HepG2 (cell line): ENCODE measurements at regions not wholly inside any gene's neighbourhood (a gene's known extent, or its start where the extent isn't known, plus 50 kb on each side); places are given as distances from the start of the nearest gene placed in this dataset.

Experiments used
- GABPB1 ChIP-seq: IDR thresholded peaks from 2 replicates; pipeline ENCODE4 v1.6.1; 2016; ENCODE audit warnings: mild to moderate bottlenecking, missing genetic modification reagents, moderate library complexity, missing compliant biosample characterization
- GFI1 ChIP-seq: sonication (generic); formaldehyde crosslinking; IDR thresholded peaks from 2 replicates; pipeline ENCODE4 v1.5.0; 2020; ENCODE audit warnings: missing genetic modification reagents, mild to moderate bottlenecking, borderline replicate concordance
- HIVEP1 ChIP-seq: sonication (generic); formaldehyde crosslinking; IDR thresholded peaks from 2 replicates; pipeline ENCODE4 v1.4.0; 2020; ENCODE audit warnings: mild to moderate bottlenecking, missing genetic modification reagents
- KIAA2018 ChIP-seq: sonication (generic); formaldehyde crosslinking; IDR thresholded peaks from 2 replicates; pipeline ENCODE4 v1.5.0; 2020; ENCODE audit warnings: mild to moderate bottlenecking, missing genetic modification reagents, borderline replicate concordance
- NR0B2 ChIP-seq: sonication (generic); formaldehyde crosslinking; IDR thresholded peaks from 2 replicates; pipeline ENCODE4 v1.4.0; 2020; ENCODE audit warnings: mild to moderate bottlenecking, missing genetic modification reagents
- TBL1XR1 ChIP-seq: fragments of 150-350 bp; IDR thresholded peaks from 2 replicates; pipeline ENCODE4 v1.6.1; 2014; ENCODE audit warnings: borderline replicate concordance, low read length; ENCODE audit not compliant: partially characterized antibody
- ZMYM2 ChIP-seq: sonication (generic); formaldehyde crosslinking; IDR thresholded peaks from 2 replicates; pipeline ENCODE4 v1.8.0; 2022; ENCODE audit warnings: mild to moderate bottlenecking, missing genetic modification reagents
- ZNF12 ChIP-seq: sonication (generic); formaldehyde crosslinking; IDR thresholded peaks from 2 replicates; pipeline ENCODE4 v1.5.0; 2020; ENCODE audit warnings: missing genetic modification reagents
- ZNF598 ChIP-seq: sonication (generic); formaldehyde crosslinking; IDR thresholded peaks from 2 replicates; pipeline ENCODE4 v1.5.1; 2020; ENCODE audit warnings: mild to moderate bottlenecking, missing genetic modification reagents, borderline replicate concordance
- ZNF883 ChIP-seq: sonication (generic); formaldehyde crosslinking; IDR thresholded peaks from 2 replicates; pipeline ENCODE4 v1.5.1; 2020; ENCODE audit warnings: mild to moderate bottlenecking, missing genetic modification reagents; ENCODE audit errors: not compliant biosample characterization
- TF ChIP-seq, protein P1 (sequence below): sonication (generic); formaldehyde crosslinking; IDR thresholded peaks from 2 replicates; pipeline ENCODE4 v1.4.0; 2020; ENCODE audit warnings: missing genetic modification reagents, borderline replicate concordance
- TF ChIP-seq, protein P2 (sequence below): sonication (generic); formaldehyde crosslinking; IDR thresholded peaks from 2 replicates; pipeline ENCODE4 v1.4.0; 2020; ENCODE audit warnings: missing genetic modification reagents

GRCh38 chr1:232696466-232696865, 66.5 kb upstream of the SIPA1L2 start (continued):
- TF ChIP-seq, protein P1, sequence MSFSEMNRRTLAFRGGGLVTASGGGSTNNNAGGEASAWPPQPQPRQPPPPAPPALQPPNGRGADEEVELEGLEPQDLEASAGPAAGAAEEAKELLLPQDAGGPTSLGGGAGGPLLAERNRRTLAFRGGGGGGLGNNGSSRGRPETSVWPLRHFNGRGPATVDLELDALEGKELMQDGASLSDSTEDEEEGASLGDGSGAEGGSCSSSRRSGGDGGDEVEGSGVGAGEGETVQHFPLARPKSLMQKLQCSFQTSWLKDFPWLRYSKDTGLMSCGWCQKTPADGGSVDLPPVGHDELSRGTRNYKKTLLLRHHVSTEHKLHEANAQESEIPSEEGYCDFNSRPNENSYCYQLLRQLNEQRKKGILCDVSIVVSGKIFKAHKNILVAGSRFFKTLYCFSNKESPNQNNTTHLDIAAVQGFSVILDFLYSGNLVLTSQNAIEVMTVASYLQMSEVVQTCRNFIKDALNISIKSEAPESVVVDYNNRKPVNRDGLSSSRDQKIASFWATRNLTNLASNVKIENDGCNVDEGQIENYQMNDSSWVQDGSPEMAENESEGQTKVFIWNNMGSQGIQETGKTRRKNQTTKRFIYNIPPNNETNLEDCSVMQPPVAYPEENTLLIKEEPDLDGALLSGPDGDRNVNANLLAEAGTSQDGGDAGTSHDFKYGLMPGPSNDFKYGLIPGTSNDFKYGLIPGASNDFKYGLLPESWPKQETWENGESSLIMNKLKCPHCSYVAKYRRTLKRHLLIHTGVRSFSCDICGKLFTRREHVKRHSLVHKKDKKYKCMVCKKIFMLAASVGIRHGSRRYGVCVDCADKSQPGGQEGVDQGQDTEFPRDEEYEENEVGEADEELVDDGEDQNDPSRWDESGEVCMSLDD (CRISPR knock-in tag): no peak
- TF ChIP-seq GABPB1 (no peak), ZNF883 (CRISPR knock-in tag) (no peak), KIAA2018 (CRISPR knock-in tag) (no peak), TBL1XR1 (no peak), HIVEP1 (CRISPR knock-in tag) (no peak), ZNF598 (CRISPR knock-in tag) (no peak), NR0B2 (CRISPR knock-in tag) (no peak), ZMYM2 (CRISPR knock-in tag) (no peak), ZNF12 (CRISPR knock-in tag) (no peak), GFI1 (CRISPR knock-in tag) (no peak)
- TF ChIP-seq, protein P2, sequence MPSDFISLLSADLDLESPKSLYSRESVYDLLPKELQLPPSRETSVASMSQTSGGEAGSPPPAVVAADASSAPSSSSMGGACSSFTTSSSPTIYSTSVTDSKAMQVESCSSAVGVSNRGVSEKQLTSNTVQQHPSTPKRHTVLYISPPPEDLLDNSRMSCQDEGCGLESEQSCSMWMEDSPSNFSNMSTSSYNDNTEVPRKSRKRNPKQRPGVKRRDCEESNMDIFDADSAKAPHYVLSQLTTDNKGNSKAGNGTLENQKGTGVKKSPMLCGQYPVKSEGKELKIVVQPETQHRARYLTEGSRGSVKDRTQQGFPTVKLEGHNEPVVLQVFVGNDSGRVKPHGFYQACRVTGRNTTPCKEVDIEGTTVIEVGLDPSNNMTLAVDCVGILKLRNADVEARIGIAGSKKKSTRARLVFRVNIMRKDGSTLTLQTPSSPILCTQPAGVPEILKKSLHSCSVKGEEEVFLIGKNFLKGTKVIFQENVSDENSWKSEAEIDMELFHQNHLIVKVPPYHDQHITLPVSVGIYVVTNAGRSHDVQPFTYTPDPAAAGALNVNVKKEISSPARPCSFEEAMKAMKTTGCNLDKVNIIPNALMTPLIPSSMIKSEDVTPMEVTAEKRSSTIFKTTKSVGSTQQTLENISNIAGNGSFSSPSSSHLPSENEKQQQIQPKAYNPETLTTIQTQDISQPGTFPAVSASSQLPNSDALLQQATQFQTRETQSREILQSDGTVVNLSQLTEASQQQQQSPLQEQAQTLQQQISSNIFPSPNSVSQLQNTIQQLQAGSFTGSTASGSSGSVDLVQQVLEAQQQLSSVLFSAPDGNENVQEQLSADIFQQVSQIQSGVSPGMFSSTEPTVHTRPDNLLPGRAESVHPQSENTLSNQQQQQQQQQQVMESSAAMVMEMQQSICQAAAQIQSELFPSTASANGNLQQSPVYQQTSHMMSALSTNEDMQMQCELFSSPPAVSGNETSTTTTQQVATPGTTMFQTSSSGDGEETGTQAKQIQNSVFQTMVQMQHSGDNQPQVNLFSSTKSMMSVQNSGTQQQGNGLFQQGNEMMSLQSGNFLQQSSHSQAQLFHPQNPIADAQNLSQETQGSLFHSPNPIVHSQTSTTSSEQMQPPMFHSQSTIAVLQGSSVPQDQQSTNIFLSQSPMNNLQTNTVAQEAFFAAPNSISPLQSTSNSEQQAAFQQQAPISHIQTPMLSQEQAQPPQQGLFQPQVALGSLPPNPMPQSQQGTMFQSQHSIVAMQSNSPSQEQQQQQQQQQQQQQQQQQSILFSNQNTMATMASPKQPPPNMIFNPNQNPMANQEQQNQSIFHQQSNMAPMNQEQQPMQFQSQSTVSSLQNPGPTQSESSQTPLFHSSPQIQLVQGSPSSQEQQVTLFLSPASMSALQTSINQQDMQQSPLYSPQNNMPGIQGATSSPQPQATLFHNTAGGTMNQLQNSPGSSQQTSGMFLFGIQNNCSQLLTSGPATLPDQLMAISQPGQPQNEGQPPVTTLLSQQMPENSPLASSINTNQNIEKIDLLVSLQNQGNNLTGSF: no peak
